K562 (cell line): ENCODE measurements at regions not wholly inside any gene's neighbourhood (a gene's known extent, or its start where the extent isn't known, plus 50 kb on each side); places are given as distances from the start of the nearest gene placed in this dataset.

ENCODE experiments used
- ATAC-seq: fragments of 200-7000 bp; cut with Tn5 transposase; 3 replicates; pipeline ENCODE4 v1.9.1; 2020; ENCODE audit warnings: moderate library complexity
- BruUV-seq: library from RNA; stranded (reverse); fragments of 400-500 nt; replicated peaks from 2 replicates; lab custom pipeline; 2021; lab: Mats Ljungman, UMichigan
- CTCF ChIA-PET: fragments of 300-600 bp; formaldehyde crosslinking; extraction: SDS; loops from one replicate; lab custom pipeline; 2021; ENCODE audit warnings: low intra/inter-chr PET ratio; lab: Yijun Ruan, JAX
- POLR2A ChIA-PET: fragments of 300-600, 350-650 bp; sonication (Branson Sonifier 250); formaldehyde crosslinking; extraction: SDS; loops from one replicate; lab custom pipeline; 2021; ENCODE audit warnings: antibody characterized with exemption, inconsistent platforms; lab: Yijun Ruan, JAX
- DNase-seq, 4 experiments: peaks; one replicate each; pipeline versions ENCODE4 v3.0.0 to v3.0.0-alpha.2; 2011 to 2018; ENCODE audit warnings: low spot score in 3 of 4, mixed read lengths in 3 of 4; ENCODE audit errors: extremely low read depth in 1 of 4
- FAIRE-seq: peaks from 2 replicates; lab custom pipeline; 2011; peaks lifted over from hg19 to GRCh38; lab: Jason Lieb, UNC
- H2AFZ ChIP-seq: 2 replicates; pipeline ENCODE4 v1.6.0; 2011; ENCODE audit warnings: low read depth, low read length, control low read depth, inconsistent platforms
- H3K27ac ChIP-seq: fragments of 200-600 bp; 3 replicates; pipeline ENCODE4 v1.8.0; 2011; ENCODE audit warnings: low read depth, mild to moderate bottlenecking, control low read depth, inconsistent platforms, low read length, moderate library complexity, mixed read lengths; ENCODE audit errors: extremely low read depth
- H3K27me3 ChIP-seq, 2 experiments: fragments of 300-600 bp in 1 of 2; 2 replicates in 1 of 2; 3 replicates in 1 of 2; pipeline versions ENCODE4 v1.6.0 to v1.8.0; 2011; ENCODE audit warnings: inconsistent platforms in 2 of 2, low read length in 2 of 2, mild to moderate bottlenecking in 1 of 2, mixed read lengths in 1 of 2, moderate library complexity in 1 of 2; ENCODE audit not compliant: control insufficient read depth in 2 of 2, insufficient read depth in 2 of 2
- H3K36me3 ChIP-seq: fragments of 300-600 bp; 3 replicates; pipeline ENCODE4 v1.8.0; 2011; ENCODE audit warnings: mild to moderate bottlenecking, low read length, inconsistent platforms; ENCODE audit not compliant: control insufficient read depth, insufficient read depth
- H3K4me1 ChIP-seq, 2 experiments: fragments of 200-600 bp in 1 of 2; replicated peaks in 1 of 2; 2 replicates in 1 of 2; 3 replicates in 1 of 2; pipeline versions ENCODE4 v1.5.1 to v1.8.0; 2011; ENCODE audit warnings: inconsistent platforms in 2 of 2, low read length in 2 of 2, mild to moderate bottlenecking in 1 of 2, mixed read lengths in 1 of 2, moderate library complexity in 1 of 2; ENCODE audit not compliant: control insufficient read depth in 2 of 2, insufficient read depth in 2 of 2
- H3K4me2 ChIP-seq: 2 replicates; pipeline ENCODE4 v1.6.1; 2011; ENCODE audit warnings: low read length, control low read depth, inconsistent platforms, mixed read lengths; ENCODE audit not compliant: insufficient read depth
- H3K4me3 ChIP-seq: fragments of 200-600 bp; sonication (generic), shearing (Covaris generic); 2 replicates; pipeline ENCODE4 v1.5.1; 2016; ENCODE audit warnings: control low read depth, inconsistent platforms
- H3K79me2 ChIP-seq: fragments of 200-600 bp; 3 replicates; pipeline ENCODE4 v1.8.0; 2011; ENCODE audit warnings: low read length, inconsistent platforms; ENCODE audit not compliant: control insufficient read depth, insufficient read depth
- H3K9ac ChIP-seq, 2 experiments: 2 replicates each; pipeline versions ENCODE4 v1.6.0 to v1.6.1; 2011; ENCODE audit warnings: low read depth in 2 of 2, low read length in 2 of 2, control low read depth in 1 of 2, inconsistent platforms in 1 of 2, mild to moderate bottlenecking in 1 of 2, mixed read lengths in 1 of 2; ENCODE audit not compliant: insufficient read depth in 1 of 2
- H3K9me1 ChIP-seq: one replicate; pipeline ENCODE4 v1.6.0; 2011; ENCODE audit warnings: inconsistent platforms, mild to moderate bottlenecking, low read length, moderate library complexity; ENCODE audit not compliant: control insufficient read depth, insufficient read depth
- H3K9me3 ChIP-seq: replicated peaks from 2 replicates; pipeline ENCODE4 v1.5.1; 2011; ENCODE audit warnings: low read depth, low read length, inconsistent platforms; ENCODE audit not compliant: control insufficient read depth, insufficient read depth
- H4K20me1 ChIP-seq: replicated peaks from 2 replicates; pipeline ENCODE4 v1.6.1; 2011; ENCODE audit warnings: low read length, inconsistent platforms, mixed read lengths; ENCODE audit not compliant: control insufficient read depth, insufficient read depth
- LARP7 ChIP-seq: fragments of 450-650 bp; IDR thresholded peaks from 2 replicates; pipeline ENCODE4 v1.6.1; 2016
- PHF20 ChIP-seq: fragments of 450-650 bp; IDR thresholded peaks from 2 replicates; pipeline ENCODE4 v1.6.1; 2018; ENCODE audit not compliant: partially characterized antibody
- RAD21 ChIP-seq, 2 experiments: fragments of 250-450 bp in 1 of 2; fragments of 450-650 bp in 1 of 2; sonication (Bioruptor Pico) in 1 of 2; formaldehyde crosslinking in 1 of 2; IDR thresholded peaks in 1 of 2; conservative IDR thresholded peaks in 1 of 2; 2 replicates each; pipeline versions ENCODE4 v1.4.0 to v1.8.0; 2020 to 2022; ENCODE audit warnings: mild to moderate bottlenecking in 2 of 2, moderate library complexity in 1 of 2
- SMC3 ChIP-seq: conservative IDR thresholded peaks from 2 replicates; pipeline ENCODE4 v1.6.1; 2011; ENCODE audit warnings: low read depth, low read length, improper control_type of control experiment; ENCODE audit not compliant: insufficient read depth
- WGBS: fragments of 100-300 bp; shearing (Covaris generic); methylation state at CpG from one replicate; pipeline ENCODE4 v1.1.6; 2016; ENCODE audit warnings: low coverage, mixed read lengths; ENCODE audit not compliant: insufficient coverage; ENCODE audit errors: missing lambda C conversion rate; 5-methylcytosine and 5-hydroxymethylcytosine counted together
- in situ Hi-C: fragments of 300-500 bp; cut with MboI; formaldehyde crosslinking; loops from 4 replicates; pipeline ENCODE4 v1.15.0; 2018; ENCODE audit warnings: inconsistent platforms, mixed read lengths
- intact Hi-C: fragments of 100-400 bp; cut with micrococcal nuclease; formaldehyde crosslinking; loops from 2 replicates; pipeline ENCODE4 v1.14.2; 2022
- TF ChIP-seq, protein P1 (sequence below), 3 experiments: IDR thresholded peaks in 2 of 3; conservative IDR thresholded peaks in 1 of 3; 2 replicates each; pipeline ENCODE4 v1.5.1; 2011 to 2012; ENCODE audit warnings: low read length in 3 of 3, mild to moderate bottlenecking in 3 of 3, control low read depth in 2 of 3, improper control_type of control experiment in 1 of 3, inconsistent platforms in 1 of 3, low read depth in 1 of 3, mixed read lengths in 1 of 3, moderate library complexity in 1 of 3; ENCODE audit not compliant: insufficient read depth in 2 of 3
- TF ChIP-seq, protein P2 (sequence below), 2 experiments: fragments of 450-650 bp; formaldehyde crosslinking in 1 of 2; IDR thresholded peaks; 2 replicates each; pipeline versions ENCODE4 v1.4.0 to v1.6.1; 2014 to 2020; ENCODE audit warnings: mild to moderate bottlenecking in 2 of 2, borderline replicate concordance in 1 of 2, low read depth in 1 of 2

DNA sequence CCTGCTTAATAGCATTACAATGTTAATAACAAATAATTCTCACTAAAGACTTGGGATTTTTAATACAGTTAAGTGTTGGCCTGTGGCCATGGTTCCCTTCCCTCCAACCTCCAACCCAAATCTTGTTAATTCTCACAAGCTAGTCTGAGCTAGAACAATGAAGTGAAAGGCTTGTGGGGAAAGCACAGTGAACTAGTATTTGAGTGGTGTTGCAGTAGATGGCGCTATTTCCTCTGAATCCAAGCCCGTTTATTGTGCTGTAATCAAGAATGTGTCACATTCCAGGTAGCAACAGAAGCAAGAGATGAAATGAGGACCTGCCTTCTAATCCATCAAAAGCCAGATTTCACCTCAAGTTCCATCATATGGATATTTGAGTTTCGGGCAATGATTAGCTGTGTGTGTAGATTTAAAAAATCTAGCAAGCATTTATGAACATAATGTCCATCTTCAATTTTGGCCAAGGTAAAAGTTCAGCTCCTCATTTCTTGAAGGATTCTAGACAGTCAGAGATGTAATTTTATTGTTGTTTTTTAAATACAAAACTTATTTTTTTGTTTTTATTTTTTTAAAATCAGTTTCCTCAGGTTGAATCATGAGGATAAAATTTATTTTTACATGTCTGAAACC is 160.7 kb downstream of the SQOR start:
- Histone ChIP-seq H3K9ac (no peak overlapping the region), H3K27ac (no peak overlapping the region), H3K79me2 (no peaks in the 10 kb centered on the region), H3K36me3 (no peaks in the 10 kb centered on the region), H3K9me3 (no peaks in the 10 kb centered on the region), H3K4me2 (no peak overlapping the region), H3K27me3 (no peaks in the 10 kb centered on the region), H4K20me1 (no peaks in the 10 kb centered on the region), H3K4me3 (no peak overlapping the region), H3K9me1 (no peaks in the 10 kb centered on the region), H2AFZ (no peak overlapping the region), H3K4me1 (no peaks in the 10 kb centered on the region)
- ATAC-seq = peak; percentile 54; the same call in 2 of the 3 replicates
- TF ChIP-seq, protein P1, sequence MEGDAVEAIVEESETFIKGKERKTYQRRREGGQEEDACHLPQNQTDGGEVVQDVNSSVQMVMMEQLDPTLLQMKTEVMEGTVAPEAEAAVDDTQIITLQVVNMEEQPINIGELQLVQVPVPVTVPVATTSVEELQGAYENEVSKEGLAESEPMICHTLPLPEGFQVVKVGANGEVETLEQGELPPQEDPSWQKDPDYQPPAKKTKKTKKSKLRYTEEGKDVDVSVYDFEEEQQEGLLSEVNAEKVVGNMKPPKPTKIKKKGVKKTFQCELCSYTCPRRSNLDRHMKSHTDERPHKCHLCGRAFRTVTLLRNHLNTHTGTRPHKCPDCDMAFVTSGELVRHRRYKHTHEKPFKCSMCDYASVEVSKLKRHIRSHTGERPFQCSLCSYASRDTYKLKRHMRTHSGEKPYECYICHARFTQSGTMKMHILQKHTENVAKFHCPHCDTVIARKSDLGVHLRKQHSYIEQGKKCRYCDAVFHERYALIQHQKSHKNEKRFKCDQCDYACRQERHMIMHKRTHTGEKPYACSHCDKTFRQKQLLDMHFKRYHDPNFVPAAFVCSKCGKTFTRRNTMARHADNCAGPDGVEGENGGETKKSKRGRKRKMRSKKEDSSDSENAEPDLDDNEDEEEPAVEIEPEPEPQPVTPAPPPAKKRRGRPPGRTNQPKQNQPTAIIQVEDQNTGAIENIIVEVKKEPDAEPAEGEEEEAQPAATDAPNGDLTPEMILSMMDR (IDR thresholded peaks at IDR 0.05 in 2 of 3, conservative IDR thresholded peaks at IDR 0.05 in 1 of 3; ENCODE audit: insufficient read depth in 2 of 3, low read depth in 1 of 3, low read length in 3 of 3) = peak; percentile 35 to 58 (median 48)
- TF ChIP-seq LARP7 (no peak), RAD21 (CRISPR knock-in tag; conservative IDR thresholded peaks at IDR 0.05 in 1 of 2, IDR thresholded peaks at IDR 0.05 in 1 of 2) (peak; percentile 41 to 57; a peak in 3 of 4 replicates), SMC3 (0 out of 2 replicates have a peak, but pooled peaks have one; percentile 32), PHF20 (no peak)
- TF ChIP-seq, protein P2, sequence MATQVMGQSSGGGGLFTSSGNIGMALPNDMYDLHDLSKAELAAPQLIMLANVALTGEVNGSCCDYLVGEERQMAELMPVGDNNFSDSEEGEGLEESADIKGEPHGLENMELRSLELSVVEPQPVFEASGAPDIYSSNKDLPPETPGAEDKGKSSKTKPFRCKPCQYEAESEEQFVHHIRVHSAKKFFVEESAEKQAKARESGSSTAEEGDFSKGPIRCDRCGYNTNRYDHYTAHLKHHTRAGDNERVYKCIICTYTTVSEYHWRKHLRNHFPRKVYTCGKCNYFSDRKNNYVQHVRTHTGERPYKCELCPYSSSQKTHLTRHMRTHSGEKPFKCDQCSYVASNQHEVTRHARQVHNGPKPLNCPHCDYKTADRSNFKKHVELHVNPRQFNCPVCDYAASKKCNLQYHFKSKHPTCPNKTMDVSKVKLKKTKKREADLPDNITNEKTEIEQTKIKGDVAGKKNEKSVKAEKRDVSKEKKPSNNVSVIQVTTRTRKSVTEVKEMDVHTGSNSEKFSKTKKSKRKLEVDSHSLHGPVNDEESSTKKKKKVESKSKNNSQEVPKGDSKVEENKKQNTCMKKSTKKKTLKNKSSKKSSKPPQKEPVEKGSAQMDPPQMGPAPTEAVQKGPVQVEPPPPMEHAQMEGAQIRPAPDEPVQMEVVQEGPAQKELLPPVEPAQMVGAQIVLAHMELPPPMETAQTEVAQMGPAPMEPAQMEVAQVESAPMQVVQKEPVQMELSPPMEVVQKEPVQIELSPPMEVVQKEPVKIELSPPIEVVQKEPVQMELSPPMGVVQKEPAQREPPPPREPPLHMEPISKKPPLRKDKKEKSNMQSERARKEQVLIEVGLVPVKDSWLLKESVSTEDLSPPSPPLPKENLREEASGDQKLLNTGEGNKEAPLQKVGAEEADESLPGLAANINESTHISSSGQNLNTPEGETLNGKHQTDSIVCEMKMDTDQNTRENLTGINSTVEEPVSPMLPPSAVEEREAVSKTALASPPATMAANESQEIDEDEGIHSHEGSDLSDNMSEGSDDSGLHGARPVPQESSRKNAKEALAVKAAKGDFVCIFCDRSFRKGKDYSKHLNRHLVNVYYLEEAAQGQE (IDR thresholded peaks at IDR 0.05; ENCODE audit: borderline replicate concordance) = peak; percentile 18; the same call in 1 of the 2 replicates
- TF ChIP-seq, protein P2 (CRISPR knock-in tag; IDR thresholded peaks at IDR 0.05; ENCODE audit: low read depth) = no peak
- WGBS = 0% methylated on average over 3 of the region's 3 CpGs
- no TSS peak for BruUV-seq
- DNase-seq = peak in 1 of 4 experiments; percentile 21
- intact Hi-C loops = no loop called here
- ChIA-PET CTCF (no interaction called here), POLR2A (interaction anchor here (1.1 kb wide), 1 partner anchor 8 kb away, joined by 5 read pairs; no protein-coding TSS in a partner anchor)
- in situ Hi-C loops = no loop called here
- FAIRE-seq = no peak
